ENCODE measurements at regions not wholly inside any gene's neighbourhood (a gene's known extent, or its start where the extent isn't known, plus 50 kb on each side); places are given as distances from the start of the nearest gene placed in this dataset.

- no peak for DNase-seq
Observed at GRCh38 chr13:91139232-91139631, 208.3 kb upstream of the MIR17HG start.

GRCh38 chr13:91141543-91142061, 205.9 kb upstream of the MIR17HG start:
- DNase-seq: no peak

GRCh38 chr13:91142572-91142971, 204.9 kb upstream of the MIR17HG start:
- no peak for DNase-seq

- DNase-seq: no peak
Observed at GRCh38 chr13:91144054-91144453, 203.4 kb upstream of the MIR17HG start.

GRCh38 chr13:91144486-91144885, 203.0 kb upstream of the MIR17HG start:
- DNase-seq: no peak

GRCh38 chr13:91145571-91146205, 201.8 kb upstream of the MIR17HG start:
- DNase-seq: no peak

GRCh38 chr13:91146601-91147000, 200.9 kb upstream of the MIR17HG start:
- no peak for DNase-seq

GRCh38 chr13:91148098-91148497, 199.4 kb upstream of the MIR17HG start:
- DNase-seq: no peak

GRCh38 chr13:91151921-91152320, 195.6 kb upstream of the MIR17HG start:
- no peak for DNase-seq

GRCh38 chr13:91153372-91153771, 194.1 kb upstream of the MIR17HG start:
- no peak for DNase-seq

- no peak for DNase-seq
Observed at GRCh38 chr13:91154558-91155353, 192.7 kb upstream of the MIR17HG start.

- DNase-seq: no peak
Observed at GRCh38 chr13:91155512-91156114, 191.9 kb upstream of the MIR17HG start.

GRCh38 chr13:91157273-91158016, 190.0 kb upstream of the MIR17HG start:
- DNase-seq: no peak

GRCh38 chr13:91158017-91158395, 189.5 kb upstream of the MIR17HG start:
- no peak for DNase-seq

- DNase-seq: no peak
Observed at GRCh38 chr13:91162180-91162579, 185.3 kb upstream of the MIR17HG start.

- DNase-seq: no peak
Observed at GRCh38 chr13:91162589-91162988, 184.9 kb upstream of the MIR17HG start.

GRCh38 chr13:91165758-91166157, 181.7 kb upstream of the MIR17HG start:
- DNase-seq: no peak

- no peak for DNase-seq
Observed at GRCh38 chr13:91166714-91167511, 180.6 kb upstream of the MIR17HG start.

GRCh38 chr13:91167706-91168385, 179.6 kb upstream of the MIR17HG start:
- DNase-seq: no peak

GRCh38 chr13:91168386-91168711, 179.1 kb upstream of the MIR17HG start:
- no peak for DNase-seq

GRCh38 chr13:91169321-91170050, 178.0 kb upstream of the MIR17HG start:
- DNase-seq: no peak

All from GF-D8 (cell line).